Mesenchymal stem cell (in vitro differentiated cells and primary cell): ENCODE measurements at regions not wholly inside any gene's neighbourhood (a gene's known extent, or its start where the extent isn't known, plus 50 kb on each side); places are given as distances from the start of the nearest gene placed in this dataset.

Source experiments
- DNase-seq: peaks from one replicate; pipeline ENCODE4 v3.0.0-alpha.2; 2013
- H2AFZ ChIP-seq: one replicate; pipeline ENCODE4 v1.6.1; 2013; ENCODE audit warnings: low read depth, mild to moderate bottlenecking, control low read depth, inconsistent platforms, low read length, moderate library complexity
- H2AK5ac ChIP-seq: 2 replicates; pipeline ENCODE4 v1.6.1; 2013; ENCODE audit warnings: low read length, moderate library complexity, mild to moderate bottlenecking, inconsistent platforms; ENCODE audit not compliant: severe bottlenecking
- H2BK120ac ChIP-seq: one replicate; pipeline ENCODE4 v1.6.1; 2013; ENCODE audit warnings: low read depth, mild to moderate bottlenecking, inconsistent platforms, low read length, moderate library complexity
- H2BK12ac ChIP-seq, 2 experiments: one replicate each; pipeline ENCODE4 v1.6.1; 2013; ENCODE audit warnings: inconsistent platforms in 2 of 2, low read length in 2 of 2, mild to moderate bottlenecking in 2 of 2, moderate library complexity in 2 of 2, control low read depth in 1 of 2
- H2BK15ac ChIP-seq: one replicate; pipeline ENCODE4 v1.6.1; 2013; ENCODE audit warnings: mild to moderate bottlenecking, low read depth, inconsistent platforms; ENCODE audit not compliant: poor library complexity, severe bottlenecking
- H2BK5ac ChIP-seq: 2 replicates; pipeline ENCODE4 v1.6.1; 2013; ENCODE audit warnings: low read depth, mild to moderate bottlenecking, low read length, control low read depth, inconsistent platforms; ENCODE audit not compliant: poor library complexity, severe bottlenecking
- H3K14ac ChIP-seq, 2 experiments: one replicate each; pipeline ENCODE4 v1.6.1; 2013; ENCODE audit warnings: inconsistent platforms in 2 of 2, low read length in 2 of 2, control low read depth in 1 of 2, mild to moderate bottlenecking in 1 of 2, moderate library complexity in 1 of 2
- H3K18ac ChIP-seq, 2 experiments: one replicate each; pipeline ENCODE4 v1.6.1; 2013; ENCODE audit warnings: inconsistent platforms in 2 of 2, low read length in 2 of 2, control low read depth in 1 of 2, low read depth in 1 of 2, mild to moderate bottlenecking in 1 of 2
- H3K23ac ChIP-seq, 2 experiments: one replicate each; pipeline ENCODE4 v1.6.1; 2013; ENCODE audit warnings: inconsistent platforms in 2 of 2, low read length in 2 of 2, mild to moderate bottlenecking in 2 of 2, moderate library complexity in 2 of 2, control low read depth in 1 of 2
- H3K27ac ChIP-seq: 2 replicates; pipeline ENCODE4 v1.5.1; 2013; ENCODE audit warnings: mild to moderate bottlenecking, moderate library complexity, low read length, control low read depth, inconsistent platforms; ENCODE audit not compliant: poor library complexity, severe bottlenecking
- H3K27me3 ChIP-seq, 2 experiments: 2 replicates each; pipeline versions ENCODE4 v1.6.1 to v1.7.0; 2013; ENCODE audit warnings: low read length in 2 of 2, mild to moderate bottlenecking in 2 of 2, moderate library complexity in 2 of 2, control low read depth in 1 of 2, inconsistent platforms in 1 of 2; ENCODE audit not compliant: control insufficient read depth in 1 of 2, insufficient read depth in 1 of 2
- H3K36me3 ChIP-seq, 2 experiments: 2 replicates each; pipeline versions ENCODE4 v1.6.1 to v1.7.0; 2013; ENCODE audit warnings: low read length in 2 of 2, control low read depth in 1 of 2, inconsistent platforms in 1 of 2, low read depth in 1 of 2, mild to moderate bottlenecking in 1 of 2; ENCODE audit not compliant: insufficient read depth in 2 of 2, control insufficient read depth in 1 of 2
- H3K4ac ChIP-seq, 2 experiments: one replicate each; pipeline ENCODE4 v1.6.1; 2013; ENCODE audit warnings: inconsistent platforms in 2 of 2, low read length in 2 of 2, mild to moderate bottlenecking in 2 of 2, moderate library complexity in 2 of 2, control low read depth in 1 of 2, low read depth in 1 of 2
- H3K4me1 ChIP-seq: 2 replicates; pipeline ENCODE4 v1.6.1; 2013; ENCODE audit warnings: low read depth, low read length, control low read depth; ENCODE audit not compliant: control insufficient read depth, insufficient read depth
- H3K4me2 ChIP-seq: 2 replicates; pipeline ENCODE4 v1.6.1; 2013; ENCODE audit warnings: low read length, mild to moderate bottlenecking, inconsistent platforms; ENCODE audit not compliant: poor library complexity, severe bottlenecking
- H3K4me3 ChIP-seq, 2 experiments: 2 replicates each; pipeline versions ENCODE4 v1.5.1 to v1.7.0; 2013; ENCODE audit warnings: low read length in 2 of 2, mild to moderate bottlenecking in 2 of 2, control low read depth in 1 of 2, low read depth in 1 of 2; ENCODE audit not compliant: insufficient read depth in 1 of 2
- H3K79me1 ChIP-seq: replicated peaks from 2 replicates; pipeline ENCODE4 v1.6.1; 2013; ENCODE audit warnings: mild to moderate bottlenecking, control low read depth, low read length, inconsistent platforms; ENCODE audit not compliant: poor library complexity, severe bottlenecking
- H3K9ac ChIP-seq: 2 replicates; pipeline ENCODE4 v1.7.0; 2013; ENCODE audit warnings: mild to moderate bottlenecking, low read length, moderate library complexity
- H3K9me3 ChIP-seq: 2 replicates; pipeline ENCODE4 v1.7.0; 2013; ENCODE audit warnings: mild to moderate bottlenecking, low read length; ENCODE audit not compliant: control insufficient read depth
- H4K8ac ChIP-seq: one replicate; pipeline ENCODE4 v1.6.1; 2013; ENCODE audit warnings: inconsistent platforms, mild to moderate bottlenecking, low read length, moderate library complexity
- H4K91ac ChIP-seq: one replicate; pipeline ENCODE4 v1.6.1; 2013; ENCODE audit warnings: mild to moderate bottlenecking, low read length, inconsistent platforms
- WGBS: methylation state at CpG from one replicate; pipeline ENCODE4 v1.1.7; 2013; ENCODE audit warnings: mixed read lengths; 5-methylcytosine and 5-hydroxymethylcytosine counted together

DNA sequence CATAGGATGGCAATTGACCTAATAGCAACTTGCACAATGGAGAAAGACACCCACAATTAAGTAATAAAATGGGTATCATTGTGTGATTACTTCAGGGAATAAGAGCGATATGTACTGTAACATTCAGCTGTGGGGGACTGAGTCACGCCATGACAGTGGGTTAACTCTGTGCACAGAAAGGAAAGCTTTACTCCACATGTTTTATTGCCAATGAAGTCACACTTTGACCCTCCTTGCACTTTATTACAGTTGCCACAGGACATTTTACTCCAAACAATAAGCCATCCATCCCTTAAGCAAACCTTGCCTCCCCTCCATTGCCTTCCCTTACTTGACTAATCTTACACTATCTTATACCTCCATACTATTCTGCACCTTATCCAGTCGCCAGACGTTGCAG, 403.1 kb downstream of the VRK1 start:
- H3K4me3 ChIP-seq = no peak overlapping the region
- no peak overlapping the region for H2BK12ac ChIP-seq
- no peaks in the 10 kb centered on the region for H3K4me1 ChIP-seq
- no peak overlapping the region for H3K4me2 ChIP-seq
- no peak overlapping the region for H4K8ac ChIP-seq
- no peak overlapping the region for H3K9ac ChIP-seq
- H4K91ac ChIP-seq = no peak overlapping the region
- no peak overlapping the region for H3K14ac ChIP-seq
- no peak overlapping the region for H3K27ac ChIP-seq
- no peaks in the 10 kb centered on the region for H3K9me3 ChIP-seq
- 73% methylated on average over 4 of the region's 4 CpGs for WGBS
- DNase-seq = no peak
- H3K36me3 ChIP-seq = no peaks in the 10 kb centered on the region
- no peak overlapping the region for H3K23ac ChIP-seq
- H3K4ac ChIP-seq = no peak overlapping the region
- H3K18ac ChIP-seq = no peak overlapping the region
- no peak overlapping the region for H2BK5ac ChIP-seq
- no peaks in the 10 kb centered on the region for H3K79me1 ChIP-seq
- no peak overlapping the region for H2AFZ ChIP-seq
- H2AK5ac ChIP-seq = no peak overlapping the region
- H2BK120ac ChIP-seq = no peak overlapping the region
- no peaks in the 10 kb centered on the region for H3K27me3 ChIP-seq
- H2BK15ac ChIP-seq = no peak overlapping the region

DNA sequence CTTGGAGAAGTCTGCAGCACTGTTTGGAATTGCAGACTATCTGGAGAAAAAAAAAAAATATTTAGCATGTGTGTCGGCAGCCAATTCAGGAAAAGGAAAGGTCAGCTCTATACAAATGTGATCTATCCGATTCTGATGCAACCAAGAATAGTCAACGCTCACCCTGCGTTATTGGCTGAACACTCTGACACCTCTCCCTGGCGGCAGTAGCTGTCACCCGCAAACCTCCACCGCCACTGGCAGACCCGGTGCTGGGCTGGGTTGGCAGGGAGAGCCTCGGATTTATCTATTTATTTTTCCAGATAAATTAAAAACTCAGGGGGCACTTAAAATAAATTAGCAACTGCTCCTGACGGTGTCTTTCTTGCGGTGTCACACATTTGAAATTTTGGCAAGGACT, 409.7 kb downstream of the VRK1 start:
- WGBS = 91% methylated on average over 11 of the region's 11 CpGs
- Histone ChIP-seq H3K9ac (no peak overlapping the region), H4K91ac (no peak overlapping the region), H2BK12ac (no peak overlapping the region), H2BK15ac (no peak overlapping the region), H3K23ac (no peak overlapping the region), H3K79me1 (no peaks in the 10 kb centered on the region), H3K18ac (no peak overlapping the region), H3K4me2 (no peak overlapping the region), H3K14ac (no peak overlapping the region), H2BK5ac (no peak overlapping the region), H3K36me3 (no peaks in the 10 kb centered on the region), H4K8ac (no peak overlapping the region), H2AK5ac (no peak overlapping the region), H3K27ac (no peak overlapping the region), H3K27me3 (no peaks in the 10 kb centered on the region), H2BK120ac (no peak overlapping the region), H3K9me3 (no peaks in the 10 kb centered on the region), H3K4me1 (no peaks in the 10 kb centered on the region), H2AFZ (no peak overlapping the region), H3K4me3 (no peak overlapping the region), H3K4ac (no peak overlapping the region)
- DNase-seq = no peak

DNA sequence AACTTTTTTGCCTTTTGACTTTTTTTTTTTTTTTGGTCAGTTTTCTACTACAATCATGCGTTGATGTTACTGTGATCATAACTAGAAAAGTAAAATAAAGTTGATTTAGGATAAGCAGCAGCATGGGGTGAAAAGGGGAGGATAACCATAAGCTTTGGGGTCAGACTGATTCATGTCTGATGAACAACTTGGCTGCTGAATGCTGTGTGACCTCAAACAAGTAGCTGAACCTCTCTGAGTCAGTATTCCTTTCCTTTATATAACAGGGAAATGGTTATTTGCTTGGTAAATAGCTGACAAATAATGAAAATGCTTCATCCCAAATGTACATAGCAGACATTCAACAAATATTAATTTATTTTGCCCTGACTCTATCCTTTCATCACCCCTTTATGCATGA, 413.0 kb downstream of the VRK1 start:
- Histone ChIP-seq H3K9ac (no peak overlapping the region), H3K4me1 (no peaks in the 10 kb centered on the region), H4K8ac (no peak overlapping the region), H2BK12ac (no peak overlapping the region), H3K18ac (no peak overlapping the region), H3K27ac (no peak overlapping the region), H2AFZ (no peak overlapping the region), H2BK5ac (no peak overlapping the region), H2BK120ac (no peak overlapping the region), H3K23ac (no peak overlapping the region), H3K4me2 (no peak overlapping the region), H3K27me3 (peaks cover 0 to 5% of the 10 kb centered on the region in 2 experiments), H3K4ac (no peak overlapping the region), H4K91ac (no peak overlapping the region), H3K9me3 (no peaks in the 10 kb centered on the region), H2BK15ac (no peak overlapping the region), H3K14ac (no peak overlapping the region), H3K79me1 (no peaks in the 10 kb centered on the region), H2AK5ac (no peak overlapping the region), H3K36me3 (no peaks in the 10 kb centered on the region), H3K4me3 (no peak overlapping the region)
- WGBS = 100% methylated on average over 1 of the region's 1 CpG
- DNase-seq = no peak

DNA sequence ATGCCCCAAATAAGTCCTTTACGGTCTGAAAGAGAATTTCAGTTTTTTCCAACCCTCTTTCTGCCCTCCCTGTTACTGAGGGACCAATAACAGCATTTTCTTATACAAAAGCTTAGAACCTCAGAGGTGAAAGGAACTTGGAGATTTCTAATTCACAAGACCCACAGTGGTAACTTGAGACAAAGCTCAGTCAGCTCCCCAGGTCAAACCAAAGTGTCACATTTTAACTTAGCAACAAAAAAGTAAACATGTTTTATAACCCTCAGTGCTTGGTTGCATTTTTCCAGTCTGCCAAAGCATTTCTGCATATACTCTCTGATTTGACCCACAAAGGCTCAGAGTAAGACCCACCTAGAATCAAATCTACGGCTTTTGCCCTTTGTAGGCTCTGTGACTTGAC, 415.2 kb downstream of the VRK1 start:
- H3K36me3 ChIP-seq = no peaks in the 10 kb centered on the region
- H3K18ac ChIP-seq = no peak overlapping the region
- 75% methylated on average over 1 of the region's 2 CpGs for WGBS

More for the DNA sequence above, 415.2 kb downstream of the VRK1 start:
- no peak overlapping the region for H2AK5ac ChIP-seq
- no peak overlapping the region for H2BK12ac ChIP-seq
- no peaks in the 10 kb centered on the region for H3K4me1 ChIP-seq
- no peak overlapping the region for H3K4me2 ChIP-seq
- no peaks in the 10 kb centered on the region for H3K79me1 ChIP-seq
- H4K91ac ChIP-seq = no peak overlapping the region
- peaks cover 0 to 9% of the 10 kb centered on the region in 2 experiments for H3K27me3 ChIP-seq
- no peak overlapping the region for H3K9ac ChIP-seq
- H3K4ac ChIP-seq = no peak overlapping the region
- H3K23ac ChIP-seq = no peak overlapping the region
- no peak overlapping the region for H3K14ac ChIP-seq
- H4K8ac ChIP-seq = no peak overlapping the region
- H2BK5ac ChIP-seq = no peak overlapping the region
- H3K27ac ChIP-seq = no peak overlapping the region
- H2BK120ac ChIP-seq = no peak overlapping the region
- H2BK15ac ChIP-seq = no peak overlapping the region
- no peak overlapping the region for H2AFZ ChIP-seq
- no peaks in the 10 kb centered on the region for H3K9me3 ChIP-seq
- no peak overlapping the region for H3K4me3 ChIP-seq
- DNase-seq = no peak
